Smooth muscle cell (in vitro differentiated cells): ENCODE measurements at regions not wholly inside any gene's neighbourhood (a gene's known extent, or its start where the extent isn't known, plus 50 kb on each side); places are given as distances from the start of the nearest gene placed in this dataset.

Source experiments
- DNase-seq: peaks from one replicate; lab custom pipeline; 2025; ENCODE audit not compliant: unreplicated experiment; lab: John Stamatoyannopoulos, UW
- H2AFZ ChIP-seq: fragments of 200-600 bp; sonication (generic); 2 replicates; pipeline ENCODE4 v1.6.0; 2016; ENCODE audit warnings: antibody characterized with exemption, low read depth, mild to moderate bottlenecking
- H3F3A ChIP-seq: fragments of 200-600 bp; sonication (generic); 2 replicates; pipeline ENCODE4 v1.6.0; 2017; ENCODE audit warnings: antibody characterized with exemption, low read depth
- H3K27ac ChIP-seq: fragments of 200-600 bp; sonication (generic); 2 replicates; pipeline ENCODE4 v1.5.1; 2016; ENCODE audit warnings: low read depth, mild to moderate bottlenecking
- H3K27me3 ChIP-seq: fragments of 200-600 bp; sonication (generic); 2 replicates; pipeline ENCODE4 v1.6.1; 2016; ENCODE audit warnings: low read depth, mild to moderate bottlenecking
- H3K36me3 ChIP-seq: fragments of 200-600 bp; sonication (generic); 2 replicates; pipeline ENCODE4 v1.5.1; 2016; ENCODE audit warnings: low read depth
- H3K4me1 ChIP-seq: fragments of 200-600 bp; sonication (generic); 2 replicates; pipeline ENCODE4 v1.5.1; 2016; ENCODE audit warnings: low read depth
- H3K4me2 ChIP-seq: fragments of 200-600 bp; sonication (generic); 2 replicates; pipeline ENCODE4 v1.6.0; 2016; ENCODE audit warnings: mild to moderate bottlenecking
- H3K4me3 ChIP-seq: fragments of 200-600 bp; sonication (generic); 2 replicates; pipeline ENCODE4 v1.5.1; 2016; ENCODE audit warnings: mild to moderate bottlenecking
- H3K79me2 ChIP-seq: fragments of 200-600 bp; sonication (generic); 2 replicates; pipeline ENCODE4 v1.6.0; 2016; ENCODE audit warnings: low read depth, mild to moderate bottlenecking
- H3K9ac ChIP-seq: fragments of 200-600 bp; sonication (generic); 2 replicates; pipeline ENCODE4 v1.6.0; 2016; ENCODE audit warnings: low read depth
- H3K9me3 ChIP-seq: fragments of 200-600 bp; sonication (generic); replicated peaks from 2 replicates; pipeline ENCODE4 v1.5.1; 2016; ENCODE audit warnings: low read depth
- H4K20me1 ChIP-seq: fragments of 200-600 bp; sonication (generic); 2 replicates; pipeline ENCODE4 v1.6.0; 2016; ENCODE audit warnings: low read depth
- CTCF ChIP-seq: fragments of 200-600 bp; sonication (generic); IDR thresholded peaks from 2 replicates; pipeline ENCODE4 v1.5.1; 2017; ENCODE audit warnings: borderline replicate concordance, mild to moderate bottlenecking, antibody characterized with exemption; ENCODE audit not compliant: insufficient read depth, poor library complexity, severe bottlenecking
- WGBS: methylation state at CpG from one replicate; pipeline ENCODE4 v1.1.7; 2016; ENCODE audit warnings: low lambda C conversion rate; 5-methylcytosine and 5-hydroxymethylcytosine counted together

- 64% methylated on average over 1 of the region's 1 CpG for WGBS
- Histone ChIP-seq H3K9me3 (no peaks in the 10 kb centered on the region), H3F3A (no peaks in the 10 kb centered on the region), H3K36me3 (no peaks in the 10 kb centered on the region), H3K4me2 (no peak overlapping the region), H3K27me3 (peaks cover 14% of the 10 kb centered on the region), H3K27ac (no peak overlapping the region), H3K79me2 (no peaks in the 10 kb centered on the region), H4K20me1 (no peaks in the 10 kb centered on the region), H3K4me3 (no peak overlapping the region), H3K9ac (no peak overlapping the region), H2AFZ (no peak overlapping the region), H3K4me1 (no peaks in the 10 kb centered on the region)
- TF ChIP-seq CTCF: no peak
- no peak for DNase-seq
These were observed 366.7 kb downstream of the BUD13 start for GRCh38 chr11:116406042-116406441.

- no peak overlapping the region for H3K4me3 ChIP-seq
- no peaks in the 10 kb centered on the region for H3K79me2 ChIP-seq
- H3F3A ChIP-seq: no peaks in the 10 kb centered on the region
- H3K9me3 ChIP-seq: no peaks in the 10 kb centered on the region
- no peak overlapping the region for H3K9ac ChIP-seq
- H3K36me3 ChIP-seq: no peaks in the 10 kb centered on the region
- no peaks in the 10 kb centered on the region for H4K20me1 ChIP-seq
- WGBS: 44% methylated on average over 3 of the region's 3 CpGs
- no peak overlapping the region for H3K27ac ChIP-seq
- no peak for DNase-seq
- no peak overlapping the region for H3K4me2 ChIP-seq
- H3K4me1 ChIP-seq: no peaks in the 10 kb centered on the region
- no peak for TF ChIP-seq CTCF
- H3K27me3 ChIP-seq: peaks cover 7% of the 10 kb centered on the region
- H2AFZ ChIP-seq: no peak overlapping the region
These were observed 368.4 kb downstream of the BUD13 start for GRCh38 chr11:116404462-116404798.

DNA sequence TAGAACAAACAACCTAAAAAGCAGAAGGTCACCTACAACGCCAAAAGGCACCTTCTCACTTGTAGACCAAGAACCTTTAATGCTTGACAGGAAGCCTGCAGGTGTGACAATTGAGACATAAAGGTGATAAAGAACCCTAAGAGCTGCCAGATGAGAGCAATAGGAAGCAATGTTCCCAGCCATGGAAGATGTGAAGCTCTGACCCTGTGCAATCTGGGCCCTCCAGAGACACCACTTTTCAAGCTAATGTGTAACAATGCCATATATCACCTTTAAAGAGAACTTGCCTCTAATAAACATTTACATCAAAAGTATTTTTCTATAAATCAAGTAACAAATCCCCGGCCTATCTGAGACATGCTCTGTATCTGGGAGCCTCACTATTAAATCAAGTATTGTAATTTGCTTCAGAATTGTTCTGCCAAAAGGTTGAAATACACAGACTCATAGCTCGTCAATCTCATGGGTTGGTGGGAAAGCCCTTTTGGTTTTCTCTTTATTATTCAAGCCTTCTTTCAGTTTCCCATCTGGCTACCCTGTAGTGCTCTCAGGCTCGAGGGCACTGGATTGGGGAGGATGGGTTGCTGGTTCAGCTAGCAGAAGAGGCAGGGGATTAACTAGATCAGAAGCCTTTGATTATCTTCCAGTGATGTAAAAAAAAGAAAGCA lies 368.9 kb downstream of the BUD13 start:
- no peak overlapping the region for H3K4me3 ChIP-seq
- no peak for TF ChIP-seq CTCF
- no peaks in the 10 kb centered on the region for H3K79me2 ChIP-seq
- H3K9me3 ChIP-seq: no peaks in the 10 kb centered on the region
- no peak overlapping the region for H3K9ac ChIP-seq
- H4K20me1 ChIP-seq: no peaks in the 10 kb centered on the region
- 70% methylated on average over 4 of the region's 4 CpGs for whole genome bisulfite sequencing
- no peak overlapping the region for H3K27ac ChIP-seq
- peaks cover 6% of the 10 kb centered on the region for H3K27me3 ChIP-seq
- H3K4me1 ChIP-seq: no peaks in the 10 kb centered on the region
- no peak for DNase-seq
- H3K36me3 ChIP-seq: no peaks in the 10 kb centered on the region
- H3F3A ChIP-seq: no peaks in the 10 kb centered on the region
- no peak overlapping the region for H2AFZ ChIP-seq
- H3K4me2 ChIP-seq: no peak overlapping the region

GRCh38 chr11:116400081-116400480 lies 372.7 kb downstream of the BUD13 start:
- Histone ChIP-seq H3K4me1 (no peaks in the 10 kb centered on the region), H3K9me3 (no peaks in the 10 kb centered on the region), H4K20me1 (no peaks in the 10 kb centered on the region), H3K27ac (no peak overlapping the region), H2AFZ (no peak overlapping the region), H3K36me3 (no peaks in the 10 kb centered on the region), H3K79me2 (no peaks in the 10 kb centered on the region), H3K4me2 (no peak overlapping the region), H3F3A (no peaks in the 10 kb centered on the region), H3K9ac (no peak overlapping the region), H3K27me3 (peaks cover 6% of the 10 kb centered on the region), H3K4me3 (no peak overlapping the region)
- WGBS: 79% methylated on average over 5 of the region's 5 CpGs
- no peak for TF ChIP-seq CTCF
- DNase-seq: no peak
